GM23338 (cell line): ENCODE measurements at regions not wholly inside any gene's neighbourhood (a gene's known extent, or its start where the extent isn't known, plus 50 kb on each side); places are given as distances from the start of the nearest gene placed in this dataset.

Experiments used
- ATAC-seq: fragments of 200-7000 bp; cut with Tn5 transposase; 3 replicates; pipeline ENCODE4 v1.9.1; 2020
- DNase-seq: peaks from one replicate; pipeline ENCODE4 v3.0.0-alpha.2; 2015; ENCODE audit warnings: low spot score
- H2AFZ ChIP-seq: fragments of 200-600 bp; sonication (generic); 2 replicates; pipeline ENCODE4 v1.8.0; 2016; ENCODE audit warnings: antibody characterized with exemption, mild to moderate bottlenecking, moderate library complexity
- H3F3A ChIP-seq: fragments of 200-600 bp; sonication (generic); replicated peaks from 2 replicates; pipeline ENCODE4 v1.8.0; 2017; ENCODE audit warnings: antibody characterized with exemption, mixed run types, low read depth
- H3K27ac ChIP-seq: fragments of 200-600 bp; sonication (generic); 2 replicates; pipeline ENCODE4 v1.6.1; 2016; ENCODE audit warnings: low read depth
- H3K27me3 ChIP-seq: fragments of 200-600 bp; sonication (generic); 2 replicates; pipeline ENCODE4 v1.8.0; 2016; ENCODE audit warnings: mild to moderate bottlenecking, mixed run types, moderate library complexity; ENCODE audit not compliant: insufficient read depth
- H3K36me3 ChIP-seq: fragments of 200-600 bp; sonication (generic); 2 replicates; pipeline ENCODE4 v1.8.0; 2016; ENCODE audit warnings: mild to moderate bottlenecking; ENCODE audit not compliant: insufficient read depth
- H3K4me1 ChIP-seq: fragments of 200-600 bp; sonication (generic); 2 replicates; pipeline ENCODE4 v1.8.0; 2016; ENCODE audit warnings: mild to moderate bottlenecking, moderate library complexity; ENCODE audit not compliant: insufficient read depth
- H3K4me2 ChIP-seq: fragments of 200-600 bp; sonication (generic); 2 replicates; pipeline ENCODE4 v1.7.1; 2017; ENCODE audit warnings: mixed run types
- H3K4me3 ChIP-seq: fragments of 200-600 bp; sonication (generic); 2 replicates; pipeline ENCODE4 v1.6.1; 2016; ENCODE audit warnings: mixed run types
- H3K79me2 ChIP-seq: fragments of 200-600 bp; sonication (generic); replicated peaks from 2 replicates; pipeline ENCODE4 v1.8.0; 2017; ENCODE audit warnings: mild to moderate bottlenecking; ENCODE audit not compliant: insufficient read depth
- H3K9me2 ChIP-seq: fragments of 200-600 bp; sonication (generic); 2 replicates; pipeline ENCODE4 v1.8.0; 2017; ENCODE audit not compliant: insufficient read depth
- H4K20me1 ChIP-seq: fragments of 200-600 bp; sonication (generic); replicated peaks from 2 replicates; pipeline ENCODE4 v1.8.0; 2017; ENCODE audit warnings: mild to moderate bottlenecking; ENCODE audit not compliant: insufficient read depth
- H3K27ac Mint-ChIP-seq: 2 replicates; pipeline ENCODE4 v1.8.0; 2020; ENCODE audit warnings: inconsistent platforms, mild to moderate bottlenecking, moderate library complexity, mixed read lengths
- H3K27me3 Mint-ChIP-seq: 3 replicates; pipeline ENCODE4 v1.8.0; 2022; ENCODE audit warnings: low read depth, mild to moderate bottlenecking, moderate library complexity, mixed read lengths, inconsistent platforms; ENCODE audit not compliant: insufficient read depth, poor library complexity
- H3K36me3 Mint-ChIP-seq: 3 replicates; pipeline ENCODE4 v1.8.0; 2021; ENCODE audit warnings: low read depth, mild to moderate bottlenecking, inconsistent platforms, moderate library complexity, mixed read lengths
- H3K4me1 Mint-ChIP-seq: 3 replicates; pipeline ENCODE4 v1.8.0; 2020; ENCODE audit warnings: mild to moderate bottlenecking, inconsistent platforms, mixed read lengths
- H3K4me3 Mint-ChIP-seq: 3 replicates; pipeline ENCODE4 v1.8.0; 2021; ENCODE audit warnings: moderate library complexity, mild to moderate bottlenecking, inconsistent platforms, mixed read lengths
- H3K9me3 Mint-ChIP-seq: 3 replicates; pipeline ENCODE4 v1.8.0; 2020; ENCODE audit warnings: moderate library complexity, mild to moderate bottlenecking, inconsistent platforms, mixed read lengths
- CREB1 ChIP-seq: fragments of 250-450 bp; sonication (Bioruptor Pico); IDR thresholded peaks from 2 replicates; pipeline ENCODE4 v1.5.0; 2020; ENCODE audit warnings: low read depth, mild to moderate bottlenecking, moderate library complexity
- EZH2 ChIP-seq: fragments of 200-600 bp; sonication (generic); IDR thresholded peaks from one replicate; pipeline ENCODE4 v1.8.0; 2017; ENCODE audit warnings: antibody characterized with exemption, mild to moderate bottlenecking, low read depth; ENCODE audit not compliant: unreplicated experiment
- JUNB ChIP-seq: IDR thresholded peaks from one replicate; pipeline ENCODE4 v1.6.1; 2016; ENCODE audit warnings: antibody characterized with exemption; ENCODE audit not compliant: unreplicated experiment
- NANOG ChIP-seq: IDR thresholded peaks from 2 replicates; pipeline ENCODE4 v1.6.1; 2016; ENCODE audit warnings: antibody characterized with exemption, borderline replicate concordance
- STAT1 ChIP-seq: IDR thresholded peaks from one replicate; pipeline ENCODE4 v1.6.1; 2016; ENCODE audit warnings: antibody characterized with exemption; ENCODE audit not compliant: unreplicated experiment
- ZNF331 ChIP-seq: fragments of 250-450 bp; sonication (Bioruptor Pico); IDR thresholded peaks from 2 replicates; pipeline ENCODE4 v1.5.0; 2020; ENCODE audit warnings: low read depth, mild to moderate bottlenecking, moderate library complexity
- TF ChIP-seq, protein P1 (sequence below): IDR thresholded peaks from one replicate; pipeline ENCODE4 v1.6.1; 2018; ENCODE audit warnings: antibody characterized with exemption; ENCODE audit not compliant: unreplicated experiment
- TF ChIP-seq, protein P2 (sequence below): fragments of 250-450 bp; sonication (Bioruptor Pico); IDR thresholded peaks from 2 replicates; pipeline ENCODE4 v1.5.0; 2020; ENCODE audit warnings: mild to moderate bottlenecking, moderate library complexity
- TF ChIP-seq, protein P3 (sequence below): IDR thresholded peaks from 2 replicates; pipeline ENCODE4 v1.6.1; 2016; ENCODE audit warnings: antibody characterized with exemption

DNA sequence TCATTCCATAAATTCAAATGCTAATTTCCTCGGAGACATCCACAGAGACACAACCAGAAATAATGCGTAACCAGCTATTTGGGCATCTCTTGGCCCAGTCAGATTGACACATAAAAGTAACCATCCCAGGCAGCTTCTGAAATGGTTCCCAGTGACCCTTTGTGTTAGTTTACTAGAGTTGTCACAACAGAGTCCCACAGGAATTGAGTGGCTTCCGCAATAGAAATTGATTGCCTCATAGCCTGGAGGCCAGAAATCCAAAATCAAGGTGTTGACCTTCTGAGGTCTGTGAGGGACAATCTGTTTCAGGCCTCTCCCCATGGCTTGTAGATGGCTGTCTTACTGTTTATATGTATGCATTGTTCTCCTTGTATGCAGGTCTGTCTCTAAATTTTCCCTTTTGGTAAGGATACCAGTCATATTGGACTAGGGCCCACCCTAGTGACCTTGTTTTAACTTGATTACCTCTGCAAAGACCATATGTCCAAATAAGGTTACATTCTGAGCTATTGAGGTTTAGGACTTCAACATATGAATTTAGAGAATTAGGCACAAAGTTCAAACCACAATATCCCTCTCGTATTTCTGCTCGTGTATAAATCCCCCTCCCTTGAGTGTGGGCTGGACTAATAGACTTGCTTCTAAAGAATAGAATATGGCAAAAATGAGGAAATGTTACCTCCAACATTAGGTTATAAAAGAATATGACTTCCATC is 78.2 kb upstream of the FGGY start:
- Histone ChIP-seq H3F3A (no peaks in the 10 kb centered on the region), H3K27ac (no peak overlapping the region), H4K20me1 (no peaks in the 10 kb centered on the region), H3K27me3 (no peaks in the 10 kb centered on the region), H3K9me2 (peaks cover 12% of the 10 kb centered on the region; the same call in 1 of the 2 replicates), H3K4me2 (no peak overlapping the region), H3K4me1 (no peaks in the 10 kb centered on the region), H3K36me3 (no peaks in the 10 kb centered on the region), H3K4me3 (no peak overlapping the region), H2AFZ (no peak overlapping the region), H3K79me2 (no peaks in the 10 kb centered on the region)
- no peak for TF ChIP-seq STAT1
- TF ChIP-seq, protein P1, sequence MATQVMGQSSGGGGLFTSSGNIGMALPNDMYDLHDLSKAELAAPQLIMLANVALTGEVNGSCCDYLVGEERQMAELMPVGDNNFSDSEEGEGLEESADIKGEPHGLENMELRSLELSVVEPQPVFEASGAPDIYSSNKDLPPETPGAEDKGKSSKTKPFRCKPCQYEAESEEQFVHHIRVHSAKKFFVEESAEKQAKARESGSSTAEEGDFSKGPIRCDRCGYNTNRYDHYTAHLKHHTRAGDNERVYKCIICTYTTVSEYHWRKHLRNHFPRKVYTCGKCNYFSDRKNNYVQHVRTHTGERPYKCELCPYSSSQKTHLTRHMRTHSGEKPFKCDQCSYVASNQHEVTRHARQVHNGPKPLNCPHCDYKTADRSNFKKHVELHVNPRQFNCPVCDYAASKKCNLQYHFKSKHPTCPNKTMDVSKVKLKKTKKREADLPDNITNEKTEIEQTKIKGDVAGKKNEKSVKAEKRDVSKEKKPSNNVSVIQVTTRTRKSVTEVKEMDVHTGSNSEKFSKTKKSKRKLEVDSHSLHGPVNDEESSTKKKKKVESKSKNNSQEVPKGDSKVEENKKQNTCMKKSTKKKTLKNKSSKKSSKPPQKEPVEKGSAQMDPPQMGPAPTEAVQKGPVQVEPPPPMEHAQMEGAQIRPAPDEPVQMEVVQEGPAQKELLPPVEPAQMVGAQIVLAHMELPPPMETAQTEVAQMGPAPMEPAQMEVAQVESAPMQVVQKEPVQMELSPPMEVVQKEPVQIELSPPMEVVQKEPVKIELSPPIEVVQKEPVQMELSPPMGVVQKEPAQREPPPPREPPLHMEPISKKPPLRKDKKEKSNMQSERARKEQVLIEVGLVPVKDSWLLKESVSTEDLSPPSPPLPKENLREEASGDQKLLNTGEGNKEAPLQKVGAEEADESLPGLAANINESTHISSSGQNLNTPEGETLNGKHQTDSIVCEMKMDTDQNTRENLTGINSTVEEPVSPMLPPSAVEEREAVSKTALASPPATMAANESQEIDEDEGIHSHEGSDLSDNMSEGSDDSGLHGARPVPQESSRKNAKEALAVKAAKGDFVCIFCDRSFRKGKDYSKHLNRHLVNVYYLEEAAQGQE, result no peak
- no peak for TF ChIP-seq CREB1 (CRISPR knock-in tag)
- TF ChIP-seq, protein P2, sequence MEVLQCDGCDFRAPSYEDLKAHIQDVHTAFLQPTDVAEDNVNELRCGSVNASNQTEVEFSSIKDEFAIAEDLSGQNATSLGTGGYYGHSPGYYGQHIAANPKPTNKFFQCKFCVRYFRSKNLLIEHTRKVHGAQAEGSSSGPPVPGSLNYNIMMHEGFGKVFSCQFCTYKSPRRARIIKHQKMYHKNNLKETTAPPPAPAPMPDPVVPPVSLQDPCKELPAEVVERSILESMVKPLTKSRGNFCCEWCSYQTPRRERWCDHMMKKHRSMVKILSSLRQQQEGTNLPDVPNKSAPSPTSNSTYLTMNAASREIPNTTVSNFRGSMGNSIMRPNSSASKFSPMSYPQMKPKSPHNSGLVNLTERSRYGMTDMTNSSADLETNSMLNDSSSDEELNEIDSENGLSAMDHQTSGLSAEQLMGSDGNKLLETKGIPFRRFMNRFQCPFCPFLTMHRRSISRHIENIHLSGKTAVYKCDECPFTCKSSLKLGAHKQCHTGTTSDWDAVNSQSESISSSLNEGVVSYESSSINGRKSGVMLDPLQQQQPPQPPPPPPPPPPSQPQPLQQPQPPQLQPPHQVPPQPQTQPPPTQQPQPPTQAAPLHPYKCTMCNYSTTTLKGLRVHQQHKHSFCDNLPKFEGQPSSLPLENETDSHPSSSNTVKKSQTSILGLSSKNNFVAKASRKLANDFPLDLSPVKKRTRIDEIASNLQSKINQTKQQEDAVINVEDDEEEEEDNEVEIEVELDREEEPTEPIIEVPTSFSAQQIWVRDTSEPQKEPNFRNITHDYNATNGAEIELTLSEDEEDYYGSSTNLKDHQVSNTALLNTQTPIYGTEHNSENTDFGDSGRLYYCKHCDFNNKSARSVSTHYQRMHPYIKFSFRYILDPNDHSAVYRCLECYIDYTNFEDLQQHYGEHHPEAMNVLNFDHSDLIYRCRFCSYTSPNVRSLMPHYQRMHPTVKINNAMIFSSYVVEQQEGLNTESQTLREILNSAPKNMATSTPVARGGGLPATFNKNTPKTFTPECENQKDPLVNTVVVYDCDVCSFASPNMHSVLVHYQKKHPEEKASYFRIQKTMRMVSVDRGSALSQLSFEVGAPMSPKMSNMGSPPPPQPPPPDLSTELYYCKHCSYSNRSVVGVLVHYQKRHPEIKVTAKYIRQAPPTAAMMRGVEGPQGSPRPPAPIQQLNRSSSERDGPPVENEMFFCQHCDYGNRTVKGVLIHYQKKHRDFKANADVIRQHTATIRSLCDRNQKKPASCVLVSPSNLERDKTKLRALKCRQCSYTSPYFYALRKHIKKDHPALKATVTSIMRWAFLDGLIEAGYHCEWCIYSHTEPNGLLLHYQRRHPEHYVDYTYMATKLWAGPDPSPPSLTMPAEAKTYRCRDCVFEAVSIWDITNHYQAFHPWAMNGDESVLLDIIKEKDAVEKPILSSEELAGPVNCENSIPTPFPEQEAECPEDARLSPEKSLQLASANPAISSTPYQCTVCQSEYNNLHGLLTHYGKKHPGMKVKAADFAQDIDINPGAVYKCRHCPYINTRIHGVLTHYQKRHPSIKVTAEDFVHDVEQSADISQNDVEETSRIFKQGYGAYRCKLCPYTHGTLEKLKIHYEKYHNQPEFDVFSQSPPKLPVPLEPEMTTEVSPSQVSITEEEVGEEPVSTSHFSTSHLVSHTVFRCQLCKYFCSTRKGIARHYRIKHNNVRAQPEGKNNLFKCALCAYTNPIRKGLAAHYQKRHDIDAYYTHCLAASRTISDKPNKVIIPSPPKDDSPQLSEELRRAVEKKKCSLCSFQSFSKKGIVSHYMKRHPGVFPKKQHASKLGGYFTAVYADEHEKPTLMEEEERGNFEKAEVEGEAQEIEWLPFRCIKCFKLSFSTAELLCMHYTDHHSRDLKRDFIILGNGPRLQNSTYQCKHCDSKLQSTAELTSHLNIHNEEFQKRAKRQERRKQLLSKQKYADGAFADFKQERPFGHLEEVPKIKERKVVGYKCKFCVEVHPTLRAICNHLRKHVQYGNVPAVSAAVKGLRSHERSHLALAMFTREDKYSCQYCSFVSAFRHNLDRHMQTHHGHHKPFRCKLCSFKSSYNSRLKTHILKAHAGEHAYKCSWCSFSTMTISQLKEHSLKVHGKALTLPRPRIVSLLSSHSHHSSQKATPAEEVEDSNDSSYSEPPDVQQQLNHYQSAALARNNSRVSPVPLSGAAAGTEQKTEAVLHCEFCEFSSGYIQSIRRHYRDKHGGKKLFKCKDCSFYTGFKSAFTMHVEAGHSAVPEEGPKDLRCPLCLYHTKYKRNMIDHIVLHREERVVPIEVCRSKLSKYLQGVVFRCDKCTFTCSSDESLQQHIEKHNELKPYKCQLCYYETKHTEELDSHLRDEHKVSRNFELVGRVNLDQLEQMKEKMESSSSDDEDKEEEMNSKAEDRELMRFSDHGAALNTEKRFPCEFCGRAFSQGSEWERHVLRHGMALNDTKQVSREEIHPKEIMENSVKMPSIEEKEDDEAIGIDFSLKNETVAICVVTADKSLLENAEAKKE (CRISPR knock-in tag), result no peak
- TF ChIP-seq, protein P3, sequence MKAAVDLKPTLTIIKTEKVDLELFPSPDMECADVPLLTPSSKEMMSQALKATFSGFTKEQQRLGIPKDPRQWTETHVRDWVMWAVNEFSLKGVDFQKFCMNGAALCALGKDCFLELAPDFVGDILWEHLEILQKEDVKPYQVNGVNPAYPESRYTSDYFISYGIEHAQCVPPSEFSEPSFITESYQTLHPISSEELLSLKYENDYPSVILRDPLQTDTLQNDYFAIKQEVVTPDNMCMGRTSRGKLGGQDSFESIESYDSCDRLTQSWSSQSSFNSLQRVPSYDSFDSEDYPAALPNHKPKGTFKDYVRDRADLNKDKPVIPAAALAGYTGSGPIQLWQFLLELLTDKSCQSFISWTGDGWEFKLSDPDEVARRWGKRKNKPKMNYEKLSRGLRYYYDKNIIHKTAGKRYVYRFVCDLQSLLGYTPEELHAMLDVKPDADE, result no peak
- no peak for TF ChIP-seq NANOG
- no peak for TF ChIP-seq JUNB
- no peak for TF ChIP-seq EZH2
- no peak for TF ChIP-seq ZNF331
- no peaks in the 10 kb centered on the region for H3K27me3 Mint-ChIP-seq
- H3K4me1 Mint-ChIP-seq, result no peaks in the 10 kb centered on the region; the same call in 2 of the 3 replicates
- DNase-seq (no peak), ATAC-seq (no peak)
- peaks cover 12% of the 10 kb centered on the region for H3K9me3 Mint-ChIP-seq
- no peak overlapping the region for H3K4me3 Mint-ChIP-seq
- no peak overlapping the region for H3K27ac Mint-ChIP-seq
- peaks cover 7% of the 10 kb centered on the region for H3K36me3 Mint-ChIP-seq
